T47D (cell line): ENCODE measurements at regions not wholly inside any gene's neighbourhood (a gene's known extent, or its start where the extent isn't known, plus 50 kb on each side); places are given as distances from the start of the nearest gene placed in this dataset.
"Not testable (repeated sequence)": the region's sequence is repeated elsewhere in the genome, so short reads cannot be mapped to it uniquely, and the experiment has no call there.

Source experiments
- DNase-seq, 2 experiments: peaks; one replicate each; pipeline versions ENCODE4 v3.0.0 to v3.0.0-alpha.2; 2011 to 2012; ENCODE audit warnings: low read depth in 1 of 2, low spot score in 1 of 2
- JUND ChIP-seq: IDR thresholded peaks from 2 replicates; pipeline ENCODE4 v1.6.1; 2012; ENCODE audit warnings: low read depth
- in situ Hi-C: cut with HindIII; loops from 2 replicates; pipeline ENCODE4 v1.10.0; 2016; ENCODE audit warnings: low sequenced_read_pairs, low pct_unique_long_range_greater_than_20kb

DNA sequence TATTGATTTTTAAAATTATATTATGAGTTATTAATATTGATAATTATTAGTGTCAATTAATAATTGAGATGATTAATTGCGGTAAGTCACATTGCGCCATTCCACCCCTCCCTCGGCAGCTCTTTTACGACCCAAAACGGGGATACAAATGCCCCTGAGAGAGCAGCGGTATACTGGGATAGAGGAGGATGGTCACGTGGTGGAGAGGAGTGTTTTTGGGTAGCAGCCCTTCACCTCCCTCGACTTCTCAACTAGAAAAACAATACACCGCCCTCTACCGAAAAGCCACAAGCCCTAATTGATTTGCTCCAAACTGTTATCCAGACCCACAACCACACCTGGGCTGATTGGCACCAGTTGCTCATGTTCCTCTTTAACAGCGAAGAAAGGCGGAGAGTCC, 71.0 kb downstream of the DAPL1 start:
- DNase-seq, in situ Hi-C loops: not testable (repeated sequence)

DNA sequence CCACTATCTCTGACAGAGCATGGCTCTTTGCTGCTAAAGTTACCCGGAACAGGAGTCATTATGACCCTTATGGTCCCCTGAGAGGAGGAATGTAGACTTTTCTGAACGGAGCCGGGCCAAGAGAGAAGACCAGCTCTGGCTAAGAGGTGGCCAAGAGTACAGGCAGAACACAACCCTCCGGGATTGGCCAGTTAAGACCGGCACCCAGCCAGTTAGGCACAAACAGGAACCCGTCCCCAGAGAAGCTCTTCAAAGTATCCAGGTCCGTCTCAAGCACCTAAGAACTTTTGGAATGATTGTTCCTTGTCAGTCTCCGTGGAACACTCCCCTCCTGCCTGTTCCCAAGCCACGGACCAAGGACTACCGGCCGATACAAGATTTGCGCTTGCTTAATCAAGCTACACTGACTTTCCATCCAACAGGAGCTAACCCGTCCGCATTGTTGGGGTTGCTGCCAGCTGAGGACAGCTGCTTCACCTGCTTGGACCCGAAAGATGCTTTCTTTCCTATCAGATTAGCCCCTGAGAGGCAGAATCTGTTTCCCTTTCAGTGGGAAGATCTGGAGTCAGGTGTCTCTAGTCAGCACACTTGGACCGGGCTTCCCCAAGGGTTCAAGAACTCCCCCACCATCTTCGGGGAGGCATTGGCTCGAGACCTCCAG, 72.5 kb downstream of the DAPL1 start:
- DNase-seq, in situ Hi-C loops: not testable (repeated sequence)

GRCh38 chr2:158868386-158868785, 73.3 kb downstream of the DAPL1 start:
- in situ Hi-C loops, DNase-seq: not testable (repeated sequence)

GRCh38 chr2:158869122-158869521, 74.0 kb downstream of the DAPL1 start:
- in situ Hi-C loops, DNase-seq: not testable (repeated sequence)

DNA sequence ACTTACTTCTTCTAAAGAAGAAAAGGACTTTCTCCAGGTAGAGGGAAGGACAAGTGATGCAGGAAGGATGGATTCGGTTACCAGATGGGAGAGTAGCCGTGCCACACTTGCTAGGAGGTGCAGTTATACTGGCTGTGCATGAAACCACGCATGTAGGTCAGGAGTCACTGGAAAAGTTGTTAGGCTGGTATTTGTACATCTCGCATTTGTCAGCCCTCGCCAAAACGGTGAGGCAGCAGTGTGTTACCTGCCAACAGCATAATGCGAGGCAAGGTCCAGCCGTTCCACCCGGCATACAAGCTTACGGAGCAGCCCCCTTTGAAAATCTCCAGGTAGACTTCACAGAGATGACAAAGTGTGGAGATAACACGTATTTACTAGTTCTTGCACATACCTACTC, 74.5 kb downstream of the DAPL1 start:
- DNase-seq, in situ Hi-C loops: not testable (repeated sequence)

DNA sequence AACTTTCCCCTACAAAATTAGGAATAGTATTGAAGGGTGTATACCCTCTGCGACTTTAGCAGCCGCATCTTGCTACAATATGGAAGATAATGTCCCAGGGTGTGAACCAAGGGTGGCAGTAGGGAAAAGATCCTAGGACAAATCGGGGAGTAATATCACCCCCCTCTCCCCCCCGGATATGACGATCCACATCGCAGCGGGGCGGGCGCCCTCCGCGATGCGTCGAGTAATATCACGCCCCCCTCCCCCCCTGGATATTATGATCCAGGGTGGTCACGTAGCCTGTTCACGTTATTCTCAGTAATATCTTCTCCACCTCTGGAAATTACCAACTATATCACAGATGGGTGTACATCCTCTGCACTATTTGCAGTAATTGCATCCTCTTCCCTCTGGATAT, 82.9 kb downstream of the DAPL1 start:
- no peak for TF ChIP-seq JUND
- DNase-seq = no peak
- in situ Hi-C loops = no loop called here

DNA sequence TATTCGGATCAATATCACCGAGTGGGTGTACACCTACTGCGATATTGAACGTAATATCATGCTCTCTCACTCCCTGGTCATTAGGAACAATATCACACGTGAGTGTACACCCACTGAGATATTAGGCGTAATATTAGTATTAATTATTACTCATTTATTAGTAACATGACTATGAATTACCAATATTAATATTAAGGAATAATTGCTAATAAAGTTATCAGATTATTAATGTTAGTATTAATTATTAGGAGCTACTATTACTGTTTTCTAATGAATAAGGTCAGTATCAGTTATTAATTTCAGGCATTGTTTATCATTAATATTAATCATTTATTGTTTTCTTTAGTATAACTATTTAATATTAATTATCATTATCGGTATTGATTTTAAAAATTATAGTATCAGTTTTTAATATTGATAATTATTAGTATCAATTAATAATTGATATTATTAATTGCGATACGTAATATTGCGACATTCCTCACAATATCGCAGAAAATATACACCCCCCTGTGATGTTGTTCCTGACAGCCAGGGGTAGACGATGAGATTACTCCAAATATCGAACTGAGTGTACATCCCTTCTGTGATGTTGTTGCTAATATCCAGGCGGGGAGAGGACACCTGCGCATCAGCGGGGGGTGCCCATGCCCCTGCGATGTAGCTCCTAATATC, 84.2 kb downstream of the DAPL1 start:
- in situ Hi-C loops = no loop called here
- no peak for TF ChIP-seq JUND
- DNase-seq = no peak

- in situ Hi-C loops = no loop called here
- no peak for TF ChIP-seq JUND
- no peak for DNase-seq
These were observed 86.1 kb upstream of the TANC1 start for GRCh38 chr2:158882297-158882696.

DNA sequence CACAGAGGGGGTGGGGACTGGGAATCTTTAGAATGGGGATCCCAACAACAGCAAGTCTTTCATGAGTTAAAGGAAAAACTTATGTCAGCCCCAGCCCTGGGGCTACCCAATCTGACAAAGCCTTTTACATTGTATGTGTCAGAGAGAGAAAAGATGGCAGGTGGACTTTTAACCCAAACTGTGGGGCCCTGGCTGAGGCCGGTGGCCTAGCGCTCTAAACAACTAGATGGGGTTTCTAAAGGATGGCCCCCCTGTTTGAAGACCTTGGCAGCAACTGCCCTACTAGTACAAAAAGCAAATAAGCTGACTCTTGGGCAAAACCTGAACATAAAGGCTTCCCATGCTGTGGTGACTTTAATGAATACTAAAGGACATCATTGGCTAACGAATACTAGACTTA, 83.9 kb upstream of the TANC1 start:
- in situ Hi-C loops, DNase-seq: not testable (repeated sequence)

GRCh38 chr2:158885018-158885678, 83.3 kb upstream of the TANC1 start:
- DNase-seq, in situ Hi-C loops: not testable (repeated sequence)

- in situ Hi-C loops = not testable (repeated sequence)
- DNase-seq = peak in 1 of 2 experiments; percentile 72
These were observed 82.8 kb upstream of the TANC1 start for GRCh38 chr2:158885679-158886050.

- no peak for DNase-seq
- in situ Hi-C loops = no loop called here
These were observed 79.1 kb upstream of the TANC1 start for GRCh38 chr2:158889135-158889853.

DNA sequence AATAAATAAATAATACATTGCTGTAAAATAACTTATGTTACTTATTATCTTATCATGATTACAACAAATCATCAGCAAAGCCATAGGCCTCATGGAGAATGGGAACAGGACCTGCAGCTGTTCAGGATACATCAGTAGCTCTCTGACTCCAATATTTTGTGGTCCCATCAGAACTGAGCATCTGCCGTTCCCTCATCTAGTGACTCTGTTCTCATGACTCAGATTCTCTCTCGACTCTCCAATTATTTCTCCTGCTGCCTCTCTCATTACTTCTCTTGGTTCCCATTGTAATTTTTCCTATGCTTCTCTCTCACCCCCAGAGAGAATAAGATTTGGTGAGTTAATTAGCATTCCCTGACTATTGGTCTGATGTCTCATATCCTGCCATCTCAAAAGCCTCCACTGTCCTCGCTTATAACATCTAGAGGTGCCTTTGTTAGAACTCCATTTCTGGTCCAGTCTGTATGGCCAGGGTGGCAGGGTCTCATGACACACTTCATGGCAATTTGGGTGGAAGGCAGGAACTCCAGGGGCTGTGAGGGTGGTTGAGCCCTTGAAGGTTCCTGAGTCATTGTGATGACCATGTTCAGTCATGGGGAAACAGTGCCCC, 78.0 kb upstream of the TANC1 start:
- in situ Hi-C loops = no loop called here
- DNase-seq = no peak
- no peak for TF ChIP-seq JUND

More at GRCh38 chr2:158889135-158889853, 79.1 kb upstream of the TANC1 start:
- no peak for TF ChIP-seq JUND
